ENCODE measurements at regions not wholly inside any gene's neighbourhood (a gene's known extent, or its start where the extent isn't known, plus 50 kb on each side); places are given as distances from the start of the nearest gene placed in this dataset.
"Not testable (repeated sequence)": the region's sequence is repeated elsewhere in the genome, so short reads cannot be mapped to it uniquely, and the experiment has no call there.

DNA sequence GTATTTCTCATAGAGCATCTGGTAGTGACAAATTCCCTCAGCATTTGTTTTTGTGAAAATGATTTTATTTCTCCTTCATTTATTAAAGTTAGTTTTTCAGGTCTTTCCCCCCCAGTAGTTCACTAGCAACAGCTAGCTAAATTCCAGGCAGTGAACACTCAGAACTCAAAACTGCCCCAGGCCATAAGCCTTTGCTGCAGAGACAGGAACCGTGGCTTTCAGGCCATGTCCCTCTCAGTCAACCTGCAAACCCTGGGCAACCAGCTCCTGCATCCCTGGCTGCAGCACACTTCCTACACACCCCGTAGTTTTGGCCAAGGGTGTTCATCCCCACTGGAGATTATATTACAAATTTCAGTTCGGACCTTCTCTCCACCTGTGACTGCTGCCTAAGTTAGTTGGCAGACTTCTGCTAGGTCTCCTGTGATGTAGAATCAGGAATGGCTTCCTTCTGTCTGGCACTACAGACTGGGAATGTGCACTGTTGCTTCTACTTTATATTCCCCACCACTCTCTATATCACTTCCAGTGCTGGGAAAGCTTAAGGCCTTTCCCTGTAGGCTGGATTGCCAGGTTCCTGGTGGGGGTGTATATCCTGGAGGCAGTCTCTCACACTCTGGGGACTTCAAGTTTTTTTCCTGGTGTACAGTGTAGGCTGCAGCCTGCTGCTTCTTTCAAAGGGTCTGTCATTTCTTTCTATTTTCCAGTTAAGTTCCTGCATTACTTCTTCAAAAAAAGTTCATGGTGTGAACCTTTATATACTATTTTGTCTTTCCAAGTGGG, 924.4 kb upstream of the LRFN5 start:
- no peak overlapping the region for H3K4me3 Mint-ChIP-seq
- DNase-seq, result no peak
- H3K27ac Mint-ChIP-seq, result no peak overlapping the region
- H3K9me3 Mint-ChIP-seq, result peaks cover 17% of the 10 kb centered on the region
- TF ChIP-seq, protein P1, sequence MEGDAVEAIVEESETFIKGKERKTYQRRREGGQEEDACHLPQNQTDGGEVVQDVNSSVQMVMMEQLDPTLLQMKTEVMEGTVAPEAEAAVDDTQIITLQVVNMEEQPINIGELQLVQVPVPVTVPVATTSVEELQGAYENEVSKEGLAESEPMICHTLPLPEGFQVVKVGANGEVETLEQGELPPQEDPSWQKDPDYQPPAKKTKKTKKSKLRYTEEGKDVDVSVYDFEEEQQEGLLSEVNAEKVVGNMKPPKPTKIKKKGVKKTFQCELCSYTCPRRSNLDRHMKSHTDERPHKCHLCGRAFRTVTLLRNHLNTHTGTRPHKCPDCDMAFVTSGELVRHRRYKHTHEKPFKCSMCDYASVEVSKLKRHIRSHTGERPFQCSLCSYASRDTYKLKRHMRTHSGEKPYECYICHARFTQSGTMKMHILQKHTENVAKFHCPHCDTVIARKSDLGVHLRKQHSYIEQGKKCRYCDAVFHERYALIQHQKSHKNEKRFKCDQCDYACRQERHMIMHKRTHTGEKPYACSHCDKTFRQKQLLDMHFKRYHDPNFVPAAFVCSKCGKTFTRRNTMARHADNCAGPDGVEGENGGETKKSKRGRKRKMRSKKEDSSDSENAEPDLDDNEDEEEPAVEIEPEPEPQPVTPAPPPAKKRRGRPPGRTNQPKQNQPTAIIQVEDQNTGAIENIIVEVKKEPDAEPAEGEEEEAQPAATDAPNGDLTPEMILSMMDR (IDR thresholded peaks at IDR 0.05), result no peak
- H3K4me1 Mint-ChIP-seq, result no peaks in the 10 kb centered on the region
- H3K36me3 Mint-ChIP-seq (ENCODE audit: low read depth), result no peaks in the 10 kb centered on the region
- H3K27me3 Mint-ChIP-seq (ENCODE audit: low read depth, poor library complexity), result no peaks in the 10 kb centered on the region

DNA sequence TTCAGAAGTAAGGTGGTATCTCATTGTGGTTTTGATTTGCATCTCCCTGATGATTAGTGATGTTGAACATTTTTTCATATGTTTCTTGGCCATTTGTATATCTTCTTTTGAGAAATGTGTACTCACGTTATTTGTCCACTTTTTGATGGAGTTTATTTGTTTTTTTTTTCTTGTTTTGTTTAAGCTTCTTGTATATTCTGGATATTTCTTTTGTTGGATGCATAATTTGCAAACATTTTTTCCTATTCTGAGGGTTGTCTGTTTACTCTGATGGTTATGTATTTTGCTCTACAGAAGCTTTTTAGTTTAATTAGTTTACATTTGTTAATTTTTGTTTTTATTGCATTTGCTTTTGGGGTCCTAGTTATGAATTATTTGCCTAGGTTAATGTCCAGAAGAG, 927.4 kb upstream of the LRFN5 start:
- Mint-ChIP-seq H3K4me3 (no peak overlapping the region), H3K9me3 (peaks cover 24% of the 10 kb centered on the region), H3K4me1 (no peaks in the 10 kb centered on the region), H3K36me3 (ENCODE audit: low read depth) (no peaks in the 10 kb centered on the region), H3K27ac (no peak overlapping the region), H3K27me3 (ENCODE audit: low read depth, poor library complexity) (no peaks in the 10 kb centered on the region)
- DNase-seq, result no peak
- TF ChIP-seq, protein P1 (IDR thresholded peaks at IDR 0.05), result no peak

DNA sequence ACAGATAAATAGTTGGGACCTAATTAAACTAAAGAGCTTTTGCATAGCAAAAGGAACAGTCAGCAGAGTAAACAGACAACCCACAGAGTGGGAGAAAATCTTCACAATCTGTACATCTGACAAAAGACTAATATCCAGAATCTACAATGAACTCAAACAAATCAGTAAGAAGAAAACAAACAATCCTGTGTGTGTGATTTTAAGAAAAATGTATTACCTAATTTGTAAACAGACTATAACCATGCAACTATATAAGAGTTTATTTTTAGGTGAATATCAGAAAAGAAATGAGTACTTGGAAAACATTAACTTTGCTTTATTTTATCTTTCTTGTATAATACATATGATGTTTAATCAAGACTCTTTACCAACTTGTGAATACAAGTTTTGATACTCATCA, 929.5 kb upstream of the LRFN5 start:
- DNase-seq; H3K4me3 Mint-ChIP-seq; H3K36me3 Mint-ChIP-seq (ENCODE audit: low read depth); H3K27me3 Mint-ChIP-seq (ENCODE audit: low read depth, poor library complexity); H3K27ac Mint-ChIP-seq; H3K4me1 Mint-ChIP-seq: not testable (repeated sequence)
- peaks cover 28% of the 10 kb centered on the region for H3K9me3 Mint-ChIP-seq

DNA sequence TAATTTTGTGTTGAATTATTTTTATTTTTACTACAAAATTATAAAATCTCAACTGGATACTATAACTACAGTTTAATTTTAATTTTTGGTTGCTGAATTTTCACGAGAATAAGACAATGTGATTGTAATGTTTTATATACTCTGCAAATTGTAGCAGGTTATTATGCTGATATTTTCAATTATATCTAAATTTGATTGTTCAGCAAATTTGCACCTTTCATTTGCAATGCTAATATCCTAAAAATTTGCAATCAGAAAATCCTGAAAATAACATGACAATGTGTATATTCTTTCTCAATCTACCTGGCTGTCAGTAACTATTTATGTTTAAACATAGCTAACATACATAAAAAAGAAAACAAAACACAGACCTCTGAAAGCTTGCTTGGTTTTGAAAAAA, 932.2 kb upstream of the LRFN5 start:
- H3K36me3 Mint-ChIP-seq (ENCODE audit: low read depth), result no peaks in the 10 kb centered on the region
- H3K27me3 Mint-ChIP-seq (ENCODE audit: low read depth, poor library complexity), result no peaks in the 10 kb centered on the region
- peaks cover 22% of the 10 kb centered on the region for H3K9me3 Mint-ChIP-seq
- no peaks in the 10 kb centered on the region for H3K4me1 Mint-ChIP-seq
- no peak for DNase-seq
- H3K27ac Mint-ChIP-seq, result no peak overlapping the region
- TF ChIP-seq, protein P1 (IDR thresholded peaks at IDR 0.05), result no peak
- H3K4me3 Mint-ChIP-seq, result no peak overlapping the region

DNA sequence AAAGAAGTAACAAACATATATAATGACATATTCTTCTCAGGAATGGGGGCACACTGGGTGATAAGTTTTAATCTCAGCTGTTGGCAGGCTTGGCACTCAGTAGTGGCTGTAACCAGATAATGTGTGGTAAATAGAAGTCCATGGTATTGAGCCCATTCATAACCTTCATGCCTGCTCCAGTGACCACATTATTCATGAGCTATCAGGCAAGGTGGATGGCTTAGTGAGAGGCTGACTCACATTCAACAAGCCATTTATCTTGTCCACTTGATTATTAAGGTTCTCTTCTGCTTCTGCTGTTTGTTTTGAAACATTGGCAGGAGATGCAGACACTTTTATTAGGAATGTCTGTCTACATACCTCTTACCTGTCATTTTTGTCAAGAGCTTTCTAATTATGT, 950.4 kb upstream of the LRFN5 start:
- no peaks in the 10 kb centered on the region for H3K27me3 Mint-ChIP-seq (ENCODE audit: low read depth, poor library complexity)
- no peaks in the 10 kb centered on the region for H3K4me1 Mint-ChIP-seq
- no peaks in the 10 kb centered on the region for H3K36me3 Mint-ChIP-seq (ENCODE audit: low read depth)
- TF ChIP-seq, protein P1 (IDR thresholded peaks at IDR 0.05), result no peak
- no peak overlapping the region for H3K27ac Mint-ChIP-seq
- no peak overlapping the region for H3K4me3 Mint-ChIP-seq
- H3K9me3 Mint-ChIP-seq, result no peaks in the 10 kb centered on the region
- no peak for DNase-seq

DNA sequence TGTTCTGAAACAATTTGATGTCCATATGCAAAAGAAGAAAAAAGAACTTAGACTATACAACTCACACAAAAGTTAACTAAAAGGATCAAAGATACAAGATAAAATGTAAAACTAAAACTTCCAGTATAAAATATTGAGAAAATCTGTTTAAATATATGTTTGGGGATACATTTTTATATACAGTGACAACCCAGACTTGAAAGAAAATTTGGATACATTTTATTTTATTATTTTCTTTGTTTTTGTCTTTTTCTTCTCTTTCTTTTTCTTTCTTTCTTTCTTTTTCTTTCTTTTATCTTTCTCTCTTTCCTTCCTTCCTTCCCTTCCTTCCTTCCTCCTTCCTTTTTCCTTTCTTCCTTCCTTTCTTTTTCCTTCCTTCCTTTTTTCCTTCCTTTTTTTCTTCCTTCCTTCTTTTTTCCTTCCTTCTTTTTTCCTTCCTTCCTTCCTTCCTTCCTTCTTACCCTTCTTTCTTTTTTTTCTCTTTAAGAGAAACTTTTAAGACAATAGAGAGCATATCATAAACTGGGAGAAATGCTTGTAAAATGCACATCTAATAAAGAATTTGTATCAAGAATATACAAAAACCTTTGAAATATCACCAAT, 954.5 kb upstream of the LRFN5 start:
- Mint-ChIP-seq H3K9me3 (no peaks in the 10 kb centered on the region), H3K27ac (no peak overlapping the region), H3K4me1 (no peaks in the 10 kb centered on the region), H3K36me3 (ENCODE audit: low read depth) (no peaks in the 10 kb centered on the region), H3K4me3 (no peak overlapping the region), H3K27me3 (ENCODE audit: low read depth, poor library complexity) (no peaks in the 10 kb centered on the region)
- TF ChIP-seq, protein P1 (IDR thresholded peaks at IDR 0.05), result no peak
- no peak for DNase-seq
